ENCODE measurements at regions not wholly inside any gene's neighbourhood (a gene's known extent, or its start where the extent isn't known, plus 50 kb on each side); places are given as distances from the start of the nearest gene placed in this dataset.

DNA sequence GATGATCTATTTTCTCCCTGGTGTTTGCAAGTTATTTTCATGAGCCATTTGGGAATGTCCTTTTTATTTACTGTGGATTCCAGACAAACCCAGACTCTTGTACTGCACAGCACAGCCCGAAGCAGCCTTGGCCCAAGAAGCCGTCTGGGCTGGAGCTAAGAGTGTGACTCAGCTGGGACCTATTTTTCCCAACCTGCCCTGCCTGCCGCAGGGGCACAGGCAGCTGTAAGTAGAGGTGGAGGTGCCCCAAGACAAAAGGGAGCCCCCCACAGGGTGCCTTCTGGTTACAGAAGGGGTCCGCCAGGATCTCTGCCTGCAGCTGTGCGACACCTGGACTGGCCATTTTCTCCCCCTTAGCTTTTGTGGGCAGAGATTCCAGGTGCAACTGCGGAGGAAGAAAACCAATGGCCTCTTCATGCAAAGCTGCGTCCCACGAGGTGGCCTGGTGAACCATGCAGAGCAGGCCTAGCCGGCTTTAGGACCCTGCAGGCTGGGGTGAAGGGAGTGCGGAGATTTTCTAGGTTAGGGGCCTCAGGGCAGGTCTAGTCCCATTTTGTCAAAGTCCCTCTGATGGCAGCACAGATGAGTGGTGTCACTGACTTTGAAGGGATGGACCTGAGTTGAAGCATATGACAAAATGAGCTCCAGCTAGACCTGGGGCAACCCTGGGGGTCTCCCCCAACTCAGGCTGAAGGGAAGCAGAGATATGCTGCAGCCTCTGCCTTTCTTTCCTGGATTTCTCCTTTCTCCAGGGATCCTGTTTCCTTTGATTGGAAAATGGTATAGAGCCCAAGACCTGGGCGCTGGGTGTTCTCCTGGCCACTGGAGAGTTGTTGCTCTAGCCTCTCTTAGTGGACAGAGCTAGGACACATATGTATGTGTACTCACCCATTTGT, 131.2 kb downstream of the KLF13 start:
- TF ChIP-seq CTCF (IDR thresholded peaks at IDR 0.05) (no peak), EZH2 (IDR thresholded peaks at IDR 0.05; ENCODE audit: borderline replicate concordance, insufficient read depth, low read depth, low read length, poor library complexity, severe bottlenecking) (no peak)

Data from B cell (primary cell).